Spleen (tissue), 11 donors: ENCODE measurements at regions not wholly inside any gene's neighbourhood (a gene's known extent, or its start where the extent isn't known, plus 50 kb on each side); places are given as distances from the start of the nearest gene placed in this dataset.

Experiments used
- DNase-seq: peaks from one replicate; pipeline ENCODE4 v3.0.0-alpha.2; 2020
- H3K27ac ChIP-seq, 8 donors: fragments of 200-600 bp; sonication (generic) in 7 of 8; 1 replicate in 4 of 8; 2 replicates in 4 of 8; pipeline versions ENCODE4 v1.5.0 to v1.8.0; 2016 to 2021; ENCODE audit warnings: inconsistent platforms in 4 of 8, mild to moderate bottlenecking in 4 of 8, moderate library complexity in 1 of 8
- H3K27me3 ChIP-seq, 7 donors: fragments of 200-600 bp; sonication (generic) in 6 of 7; replicated peaks in 1 of 7; 1 replicate in 4 of 7; 2 replicates in 3 of 7; pipeline versions ENCODE4 v1.5.0 to v1.8.0; 2016 to 2021; ENCODE audit warnings: inconsistent platforms in 3 of 7, mild to moderate bottlenecking in 1 of 7
- H3K36me3 ChIP-seq, 6 donors: fragments of 200-600 bp; sonication (generic) in 5 of 6; 1 replicate in 4 of 6; 2 replicates in 2 of 6; pipeline versions ENCODE4 v1.5.0 to v1.8.0; 2016 to 2021; ENCODE audit warnings: inconsistent platforms in 2 of 6
- H3K4me1 ChIP-seq, 6 donors: fragments of 200-600 bp; sonication (generic) in 5 of 6; 1 replicate in 3 of 6; 2 replicates in 3 of 6; pipeline versions ENCODE4 v1.5.0 to v1.8.0; 2016 to 2021; ENCODE audit warnings: inconsistent platforms in 3 of 6
- H3K4me3 ChIP-seq, 8 donors: fragments of 200-600 bp; sonication (generic) in 7 of 8; 1 replicate in 4 of 8; 2 replicates in 4 of 8; pipeline versions ENCODE4 v1.5.0 to v1.8.0; 2016 to 2021; ENCODE audit warnings: inconsistent platforms in 4 of 8, mild to moderate bottlenecking in 4 of 8, moderate library complexity in 2 of 8
- H3K9me3 ChIP-seq, 8 donors: fragments of 200-600 bp; sonication (generic) in 7 of 8; 1 replicate in 4 of 8; 2 replicates in 4 of 8; pipeline versions ENCODE4 v1.5.0 to v1.8.0; 2016 to 2021; ENCODE audit warnings: inconsistent platforms in 4 of 8
- CTCF ChIP-seq, 11 experiments: fragments of 200-600 bp in 7 of 11; fragments of 450-650 bp in 4 of 11; sonication (generic) in 4 of 11; IDR thresholded peaks in 8 of 11; conservative IDR thresholded peaks in 3 of 11; 1 replicate in 7 of 11; 2 replicates in 4 of 11; pipeline versions ENCODE4 v1.4.0 to v1.8.0; 2016 to 2021; ENCODE audit warnings: antibody characterized with exemption in 11 of 11, inconsistent platforms in 4 of 11, mild to moderate bottlenecking in 1 of 11
- POLR2A ChIP-seq, 3 donors: fragments of 450-650 bp; IDR thresholded peaks; one replicate each; pipeline ENCODE4 v1.5.1; 2017; ENCODE audit warnings: antibody characterized with exemption in 3 of 3, mild to moderate bottlenecking in 1 of 3
- POLR2AphosphoS5 ChIP-seq, 3 donors: sonication (generic); formaldehyde crosslinking; IDR thresholded peaks; one replicate each; pipeline ENCODE4 v1.5.1; 2017; ENCODE audit warnings: antibody characterized with exemption in 3 of 3
- WGBS, 5 donors: extraction: QIAGEN DNeasy Blood & Tissue Kit in 3 of 5; methylation state at CpG; one replicate each; pipeline versions ENCODE4 v1.1.5 to v1.1.7; 2013 to 2018; 5-methylcytosine and 5-hydroxymethylcytosine counted together
- intact Hi-C: fragments of 100-400 bp; cut with DNase I; formaldehyde crosslinking; loops from one replicate; pipeline ENCODE4 v1.15.0; 2023; ENCODE audit warnings: low total_unique reads
- donor health status: healthy with polysubstance abuse.
- donor health status: DM: no; HTN: no; CAD: no; lungs with moderate emphysema.
- donor health status: DM: no; HTN: no; CAD: no.
- donor health status: Bipolar disorder and iron deficiency.
- donor health status: healthy.
- donor health status: DM: no; HTN: no; CAD: no.
- donor health status: DM: yes; HTN: yes; CAD: no.

GRCh38 chr11:70721006-70721405, 322.7 kb downstream of the CTTN start:
- TF ChIP-seq POLR2A (IDR thresholded peaks at IDR 0.05) (no peak), CTCF (IDR thresholded peaks at IDR 0.05 in 8 of 11, conservative IDR thresholded peaks at IDR 0.05 in 3 of 11) (no peak), POLR2AphosphoS5 (IDR thresholded peaks at IDR 0.05) (no peak)
- peaks cover 0 to 38% (median 0%) of the 10 kb centered on the region in 7 donors for H3K27me3 ChIP-seq
- DNase-seq, result no peak
- no peaks in the 10 kb centered on the region for H3K36me3 ChIP-seq
- intact Hi-C loops, result no loop called here
- no peak overlapping the region for H3K27ac ChIP-seq
- H3K4me1 ChIP-seq, result no peaks in the 10 kb centered on the region
- WGBS, 5 donors, result 84 to 92% (median 88%) methylated on average over 12 of the region's 12 CpGs
- no peaks in the 10 kb centered on the region for H3K9me3 ChIP-seq
- no peak overlapping the region for H3K4me3 ChIP-seq

- no peak for DNase-seq
- TF ChIP-seq POLR2AphosphoS5 (IDR thresholded peaks at IDR 0.05) (no peak), CTCF (IDR thresholded peaks at IDR 0.05 in 8 of 11, conservative IDR thresholded peaks at IDR 0.05 in 3 of 11) (no peak), POLR2A (IDR thresholded peaks at IDR 0.05) (no peak)
- 81 to 90% (median 85%) methylated on average over 9 to 10 of the region's 10 CpGs for WGBS, 5 donors
- Histone ChIP-seq H3K27me3 (peaks cover 0 to 8% (median 0%) of the 10 kb centered on the region in 7 donors), H3K4me1 (no peaks in the 10 kb centered on the region), H3K27ac (no peak overlapping the region), H3K4me3 (no peak overlapping the region), H3K9me3 (peaks cover 0 to 11% (median 2%) of the 10 kb centered on the region in 8 donors), H3K36me3 (no peaks in the 10 kb centered on the region)
- intact Hi-C loops, result no loop called here
These were observed 326.9 kb downstream of the CTTN start for GRCh38 chr11:70725278-70725677.

GRCh38 chr11:70725739-70726138, 327.4 kb downstream of the CTTN start:
- intact Hi-C loops, result no loop called here
- Histone ChIP-seq H3K27me3 (peaks cover 0 to 8% (median 0%) of the 10 kb centered on the region in 7 donors), H3K27ac (no peak overlapping the region), H3K4me3 (no peak overlapping the region), H3K36me3 (no peaks in the 10 kb centered on the region), H3K9me3 (peaks cover 0 to 11% (median 2%) of the 10 kb centered on the region in 8 donors), H3K4me1 (no peaks in the 10 kb centered on the region)
- WGBS, 5 donors, result 78 to 85% (median 83%) methylated on average over 7 of the region's 7 CpGs
- no peak for TF ChIP-seq POLR2AphosphoS5 (IDR thresholded peaks at IDR 0.05)
- TF ChIP-seq CTCF (IDR thresholded peaks at IDR 0.05 in 8 of 11, conservative IDR thresholded peaks at IDR 0.05 in 3 of 11), result no peak
- TF ChIP-seq POLR2A (IDR thresholded peaks at IDR 0.05), result no peak
- DNase-seq, result no peak

GRCh38 chr11:70727021-70727420, 328.7 kb downstream of the CTTN start:
- no peaks in the 10 kb centered on the region for H3K4me1 ChIP-seq
- WGBS, 5 donors, result 88 to 95% (median 93%) methylated on average over 5 of the region's 5 CpGs
- H3K9me3 ChIP-seq, result peaks cover 0 to 11% (median 2%) of the 10 kb centered on the region in 8 donors
- intact Hi-C loops, result no loop called here
- no peak for DNase-seq
- TF ChIP-seq POLR2AphosphoS5 (IDR thresholded peaks at IDR 0.05) (no peak), POLR2A (IDR thresholded peaks at IDR 0.05) (no peak), CTCF (IDR thresholded peaks at IDR 0.05 in 8 of 11, conservative IDR thresholded peaks at IDR 0.05 in 3 of 11) (no peak)
- H3K36me3 ChIP-seq, result no peaks in the 10 kb centered on the region
- H3K27ac ChIP-seq, result no peak overlapping the region
- H3K27me3 ChIP-seq, result peaks cover 0 to 8% (median 0%) of the 10 kb centered on the region in 7 donors
- no peak overlapping the region for H3K4me3 ChIP-seq
